Bronchial epithelial cell (primary cell): ENCODE measurements at regions not wholly inside any gene's neighbourhood (a gene's known extent, or its start where the extent isn't known, plus 50 kb on each side); places are given as distances from the start of the nearest gene placed in this dataset.

ENCODE experiments used
- DNase-seq: peaks from one replicate; pipeline ENCODE4 v3.0.0-alpha.2; 2010; ENCODE audit warnings: low read depth
- FAIRE-seq: peaks from 2 replicates; lab custom pipeline; 2011; peaks lifted over from hg19 to GRCh38; lab: Jason Lieb, UNC
- H3K27me3 ChIP-seq: 2 replicates; pipeline ENCODE4 v1.5.1; 2011; ENCODE audit warnings: low read length; ENCODE audit not compliant: control insufficient read depth, insufficient read depth
- H3K36me3 ChIP-seq: 2 replicates; pipeline ENCODE4 v1.5.1; 2011; ENCODE audit warnings: low read length; ENCODE audit not compliant: control insufficient read depth, insufficient read depth
- H3K4me3 ChIP-seq: 2 replicates; pipeline ENCODE4 v1.5.1; 2011; ENCODE audit warnings: mild to moderate bottlenecking, low read depth, low read length, control low read depth
- TF ChIP-seq, protein P1 (sequence below): IDR thresholded peaks from 2 replicates; pipeline ENCODE4 v1.5.1; 2011; ENCODE audit warnings: mild to moderate bottlenecking, moderate library complexity, low read length, control low read depth, inconsistent platforms; ENCODE audit not compliant: insufficient read depth, severe bottlenecking

DNA sequence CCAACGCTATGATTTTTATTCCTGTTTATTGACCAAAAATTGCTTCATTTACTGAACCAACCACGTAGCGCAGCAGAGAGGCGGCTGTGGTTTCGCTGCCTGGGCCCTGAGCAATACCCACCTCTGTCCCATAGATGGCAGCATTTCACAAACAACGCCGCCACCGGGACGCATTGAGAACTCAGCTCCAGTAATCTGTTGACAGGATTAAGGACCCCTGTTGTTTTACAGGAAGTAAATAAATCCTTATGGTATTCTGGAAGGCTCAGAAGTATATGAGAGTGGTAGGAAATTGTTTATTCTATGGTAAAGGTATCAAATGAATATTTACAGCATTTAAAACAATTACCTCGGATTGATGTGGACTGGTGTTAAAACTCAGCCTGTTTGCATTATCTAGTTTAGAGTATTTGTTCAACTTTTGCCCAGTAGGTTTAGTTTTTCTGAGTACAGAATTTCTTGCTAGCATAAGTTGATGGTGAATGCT lies 547.9 kb upstream of the SLC35B3 start:
- DNase-seq = peak; percentile 39
- no peak overlapping the region for H3K4me3 ChIP-seq

DNA sequence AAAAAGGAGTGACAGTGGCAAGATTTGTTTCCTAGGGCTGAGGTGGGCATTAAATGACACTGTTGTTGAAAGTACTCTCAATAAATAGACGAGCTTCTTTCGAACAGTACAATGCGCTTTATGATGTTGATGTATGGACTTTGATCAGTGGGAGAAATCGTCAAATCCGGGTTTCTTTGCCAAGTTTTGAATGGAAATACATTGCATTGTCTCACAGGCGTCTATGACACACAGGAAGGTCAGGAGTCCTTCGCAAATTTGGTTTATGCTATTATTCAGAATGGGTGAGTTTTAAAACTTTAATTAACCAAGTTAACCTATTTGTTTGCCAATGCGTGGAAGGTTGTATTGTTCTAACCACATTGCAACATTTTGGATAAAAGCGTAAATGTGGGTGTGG lies 547.3 kb upstream of the SLC35B3 start:
- H3K27me3 ChIP-seq = no peaks in the 10 kb centered on the region
- no peaks in the 10 kb centered on the region for H3K36me3 ChIP-seq
- no peak for FAIRE-seq
- TF ChIP-seq, protein P1, sequence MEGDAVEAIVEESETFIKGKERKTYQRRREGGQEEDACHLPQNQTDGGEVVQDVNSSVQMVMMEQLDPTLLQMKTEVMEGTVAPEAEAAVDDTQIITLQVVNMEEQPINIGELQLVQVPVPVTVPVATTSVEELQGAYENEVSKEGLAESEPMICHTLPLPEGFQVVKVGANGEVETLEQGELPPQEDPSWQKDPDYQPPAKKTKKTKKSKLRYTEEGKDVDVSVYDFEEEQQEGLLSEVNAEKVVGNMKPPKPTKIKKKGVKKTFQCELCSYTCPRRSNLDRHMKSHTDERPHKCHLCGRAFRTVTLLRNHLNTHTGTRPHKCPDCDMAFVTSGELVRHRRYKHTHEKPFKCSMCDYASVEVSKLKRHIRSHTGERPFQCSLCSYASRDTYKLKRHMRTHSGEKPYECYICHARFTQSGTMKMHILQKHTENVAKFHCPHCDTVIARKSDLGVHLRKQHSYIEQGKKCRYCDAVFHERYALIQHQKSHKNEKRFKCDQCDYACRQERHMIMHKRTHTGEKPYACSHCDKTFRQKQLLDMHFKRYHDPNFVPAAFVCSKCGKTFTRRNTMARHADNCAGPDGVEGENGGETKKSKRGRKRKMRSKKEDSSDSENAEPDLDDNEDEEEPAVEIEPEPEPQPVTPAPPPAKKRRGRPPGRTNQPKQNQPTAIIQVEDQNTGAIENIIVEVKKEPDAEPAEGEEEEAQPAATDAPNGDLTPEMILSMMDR = no peak
- DNase-seq = no peak
- H3K4me3 ChIP-seq = no peak overlapping the region

More for the DNA sequence above, 547.9 kb upstream of the SLC35B3 start:
- TF ChIP-seq, protein P1 = peak; percentile 81
- Histone ChIP-seq H3K27me3 (no peaks in the 10 kb centered on the region), H3K36me3 (no peaks in the 10 kb centered on the region)
- peak; percentile 73 for FAIRE-seq

DNA sequence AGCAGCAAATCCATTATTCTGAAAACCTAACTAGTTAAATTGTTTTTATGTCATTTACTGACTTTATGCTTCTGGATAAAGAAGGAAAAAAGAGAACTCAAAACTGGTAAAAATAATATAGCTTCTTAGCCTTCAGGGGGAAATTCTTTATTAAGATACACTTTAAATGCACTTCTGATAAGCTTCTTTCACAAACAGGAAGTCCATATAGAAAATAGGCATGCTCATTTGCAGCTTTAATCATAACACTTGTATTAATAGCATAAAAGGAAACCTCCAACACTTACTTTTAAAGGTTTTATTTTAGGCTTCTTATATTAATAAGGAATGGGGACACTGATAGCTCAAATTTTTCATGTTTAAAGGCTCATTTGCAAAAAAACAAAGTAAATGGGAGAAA lies 538.0 kb upstream of the SLC35B3 start:
- Histone ChIP-seq H3K4me3 (no peak overlapping the region), H3K36me3 (no peaks in the 10 kb centered on the region), H3K27me3 (no peaks in the 10 kb centered on the region)
- FAIRE-seq (no peak), DNase-seq (no peak)
- TF ChIP-seq, protein P1 = no peak

DNA sequence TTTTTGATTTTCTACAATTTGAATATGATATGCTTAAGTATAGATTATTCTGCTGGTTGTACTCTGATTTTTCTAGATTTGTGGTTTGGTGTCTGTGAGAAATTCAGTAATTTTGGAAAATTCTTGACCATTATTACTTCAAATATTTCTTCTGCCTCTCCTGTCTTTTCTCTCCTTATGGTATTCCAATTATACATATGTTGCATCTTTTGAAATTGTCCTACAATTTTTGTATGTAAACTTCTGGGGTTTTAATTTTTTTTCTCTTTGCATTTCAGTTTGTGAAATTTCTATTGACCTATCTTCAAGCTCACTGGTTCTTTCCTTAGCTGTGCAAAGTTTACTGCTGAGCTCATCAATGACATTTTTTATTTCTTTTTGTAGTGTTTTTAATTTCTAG lies 534.4 kb upstream of the SLC35B3 start:
- FAIRE-seq = no peak
- Histone ChIP-seq H3K4me3 (no peak overlapping the region), H3K27me3 (no peaks in the 10 kb centered on the region), H3K36me3 (no peaks in the 10 kb centered on the region)
- no peak for DNase-seq
- TF ChIP-seq, protein P1 = no peak

DNA sequence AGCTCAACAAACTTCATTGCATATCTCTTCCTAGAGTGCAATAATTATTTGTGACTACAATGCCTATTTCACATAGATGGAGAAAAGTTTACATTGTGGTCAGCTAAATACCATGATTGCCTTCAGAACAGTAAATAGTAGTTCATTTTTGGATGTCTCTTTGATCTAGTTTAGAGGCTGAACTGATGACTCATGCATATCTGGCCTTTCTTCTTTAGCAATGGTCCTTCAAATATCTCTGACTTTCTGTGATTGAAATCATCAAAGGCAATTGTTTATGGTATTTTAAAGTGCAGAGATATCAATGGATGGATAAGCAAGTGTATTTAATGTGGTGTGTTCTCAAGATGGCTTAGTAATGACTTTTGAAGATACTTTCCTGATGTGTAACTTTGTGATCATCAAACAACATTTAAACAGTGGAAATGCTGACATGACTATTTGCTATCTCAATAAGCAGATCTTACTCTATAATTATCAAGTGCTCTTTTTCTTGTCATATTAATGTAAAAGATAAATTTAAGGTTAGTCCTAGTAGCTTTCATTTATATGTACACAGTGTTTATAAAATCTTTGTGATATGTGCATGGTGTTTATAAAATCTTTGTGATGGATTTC lies 523.7 kb upstream of the SLC35B3 start:
- Histone ChIP-seq H3K4me3 (no peak overlapping the region), H3K27me3 (no peaks in the 10 kb centered on the region), H3K36me3 (no peaks in the 10 kb centered on the region)
- TF ChIP-seq, protein P1 = no peak
- FAIRE-seq (no peak), DNase-seq (peak; percentile 26)

DNA sequence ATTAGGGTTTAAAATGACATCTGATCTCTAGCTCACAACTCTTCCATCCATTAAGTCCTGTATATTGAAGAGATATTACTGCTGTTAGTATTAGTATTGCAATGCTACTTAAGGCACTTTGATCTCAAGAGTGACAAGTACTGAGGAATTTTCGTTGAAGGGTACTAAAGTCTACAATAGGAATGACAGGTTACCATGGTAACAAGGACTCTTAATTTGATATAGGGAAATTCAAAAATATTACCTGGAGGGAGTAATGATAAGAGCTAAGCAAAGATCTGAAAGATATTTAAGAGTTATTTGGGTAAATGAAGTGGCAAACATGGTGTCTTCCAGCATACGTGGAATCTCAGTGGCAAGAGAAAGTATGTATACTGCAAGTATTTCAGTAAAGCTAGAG lies 518.0 kb upstream of the SLC35B3 start:
- DNase-seq (no peak), FAIRE-seq (no peak)
- no peaks in the 10 kb centered on the region for H3K27me3 ChIP-seq
- no peak overlapping the region for H3K4me3 ChIP-seq
- H3K36me3 ChIP-seq = no peaks in the 10 kb centered on the region
- TF ChIP-seq, protein P1 = no peak
